Endothelial cell of umbilical vein (primary cell): ENCODE measurements at regions not wholly inside any gene's neighbourhood (a gene's known extent, or its start where the extent isn't known, plus 50 kb on each side); places are given as distances from the start of the nearest gene placed in this dataset.

Source experiments
- EZH2 ChIP-seq: IDR thresholded peaks from 2 replicates; pipeline ENCODE4 v1.6.1; 2012; ENCODE audit warnings: borderline replicate concordance, low read depth, mild to moderate bottlenecking, moderate library complexity, low read length, inconsistent platforms; ENCODE audit not compliant: severe bottlenecking
- FOS ChIP-seq: IDR thresholded peaks from 2 replicates; pipeline ENCODE4 v1.6.1; 2011; ENCODE audit warnings: mild to moderate bottlenecking, low read length, moderate library complexity, borderline replicate concordance; ENCODE audit not compliant: insufficient read depth
- MYC ChIP-seq: IDR thresholded peaks from one replicate; pipeline ENCODE4 v1.6.1; 2011; ENCODE audit warnings: mild to moderate bottlenecking, low read depth, low read length
- POLR2A ChIP-seq: IDR thresholded peaks from 2 replicates; pipeline ENCODE4 v1.6.1; 2012; ENCODE audit warnings: low read depth, mild to moderate bottlenecking, control low read depth, low read length
- POLR2AphosphoS5 ChIP-seq: IDR thresholded peaks from 2 replicates; pipeline ENCODE4 v1.6.1; 2012; ENCODE audit warnings: low read depth, mild to moderate bottlenecking, control low read depth, low read length, moderate library complexity; ENCODE audit not compliant: insufficient read depth
- TF ChIP-seq, protein P1 (sequence below), 2 donors: IDR thresholded peaks; 1 replicate in 1 of 2; 2 replicates in 1 of 2; pipeline ENCODE4 v1.5.1; 2011; ENCODE audit warnings: low read length in 2 of 2, mild to moderate bottlenecking in 2 of 2, moderate library complexity in 2 of 2, control low read depth in 1 of 2, inconsistent platforms in 1 of 2, low read depth in 1 of 2; ENCODE audit not compliant: insufficient read depth in 1 of 2; ENCODE audit errors: extremely low read depth in 1 of 2
- TF ChIP-seq, protein P2 (sequence below): IDR thresholded peaks from 2 replicates; pipeline ENCODE4 v1.6.1; 2011; ENCODE audit not compliant: insufficient read depth, insufficient read length

GRCh38 chrX:109926743-109927662 lies 75.9 kb upstream of the TMEM164 start:
- no peak for TF ChIP-seq POLR2A
- TF ChIP-seq, protein P1, sequence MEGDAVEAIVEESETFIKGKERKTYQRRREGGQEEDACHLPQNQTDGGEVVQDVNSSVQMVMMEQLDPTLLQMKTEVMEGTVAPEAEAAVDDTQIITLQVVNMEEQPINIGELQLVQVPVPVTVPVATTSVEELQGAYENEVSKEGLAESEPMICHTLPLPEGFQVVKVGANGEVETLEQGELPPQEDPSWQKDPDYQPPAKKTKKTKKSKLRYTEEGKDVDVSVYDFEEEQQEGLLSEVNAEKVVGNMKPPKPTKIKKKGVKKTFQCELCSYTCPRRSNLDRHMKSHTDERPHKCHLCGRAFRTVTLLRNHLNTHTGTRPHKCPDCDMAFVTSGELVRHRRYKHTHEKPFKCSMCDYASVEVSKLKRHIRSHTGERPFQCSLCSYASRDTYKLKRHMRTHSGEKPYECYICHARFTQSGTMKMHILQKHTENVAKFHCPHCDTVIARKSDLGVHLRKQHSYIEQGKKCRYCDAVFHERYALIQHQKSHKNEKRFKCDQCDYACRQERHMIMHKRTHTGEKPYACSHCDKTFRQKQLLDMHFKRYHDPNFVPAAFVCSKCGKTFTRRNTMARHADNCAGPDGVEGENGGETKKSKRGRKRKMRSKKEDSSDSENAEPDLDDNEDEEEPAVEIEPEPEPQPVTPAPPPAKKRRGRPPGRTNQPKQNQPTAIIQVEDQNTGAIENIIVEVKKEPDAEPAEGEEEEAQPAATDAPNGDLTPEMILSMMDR (IDR thresholded peaks at IDR 0.05; ENCODE audit: extremely low read depth in 1 of 2, insufficient read depth in 1 of 2, low read depth in 1 of 2, low read length in 2 of 2) = no peak
- no peak for TF ChIP-seq POLR2AphosphoS5
- TF ChIP-seq, protein P2, sequence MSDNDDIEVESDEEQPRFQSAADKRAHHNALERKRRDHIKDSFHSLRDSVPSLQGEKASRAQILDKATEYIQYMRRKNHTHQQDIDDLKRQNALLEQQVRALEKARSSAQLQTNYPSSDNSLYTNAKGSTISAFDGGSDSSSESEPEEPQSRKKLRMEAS = no peak
- TF ChIP-seq EZH2 = no peak
- TF ChIP-seq MYC = no peak
- TF ChIP-seq FOS = no peak
